Choroid plexus epithelial cell (primary cell): ENCODE measurements at regions not wholly inside any gene's neighbourhood (a gene's known extent, or its start where the extent isn't known, plus 50 kb on each side); places are given as distances from the start of the nearest gene placed in this dataset.
"Not testable (repeated sequence)": the region's sequence is repeated elsewhere in the genome, so short reads cannot be mapped to it uniquely, and the experiment has no call there.

Experiments used
- DNase-seq: peaks from one replicate; pipeline ENCODE4 v3.0.0-alpha.2; 2010; ENCODE audit warnings: low read depth
- H3K4me3 ChIP-seq: 2 replicates; pipeline ENCODE4 v1.5.1; 2011; ENCODE audit warnings: low read depth, mild to moderate bottlenecking, control low read depth, low read length, moderate library complexity
- TF ChIP-seq, protein P1 (sequence below): conservative IDR thresholded peaks from 2 replicates; pipeline ENCODE4 v1.5.1; 2011; ENCODE audit warnings: low read depth, mild to moderate bottlenecking, control low read depth, inconsistent platforms, low read length, moderate library complexity

GRCh38 chr9:91512235-91512634 is 88.6 kb upstream of the NFIL3 start:
- not testable (repeated sequence) for DNase-seq, H3K4me3 ChIP-seq

DNA sequence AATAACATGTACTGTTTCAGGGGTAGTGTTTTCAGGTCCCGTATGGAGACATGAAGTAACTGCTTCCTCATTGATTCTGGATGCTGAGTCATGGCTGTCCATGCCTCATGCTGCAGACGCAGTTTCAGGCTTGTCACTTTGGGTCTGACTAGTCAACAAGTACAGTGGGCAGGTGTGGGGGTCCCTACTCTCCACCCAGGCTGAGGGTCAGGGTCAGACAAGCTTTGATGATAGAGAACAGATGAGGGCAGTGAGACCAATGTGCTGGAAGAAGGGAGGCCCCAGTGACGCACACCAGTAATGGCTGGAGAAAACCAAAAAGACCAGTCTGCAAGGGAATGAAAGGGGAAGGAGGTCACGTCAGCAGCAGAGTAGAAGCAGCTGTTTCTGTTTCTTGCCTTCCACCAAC is 80.0 kb upstream of the NFIL3 start:
- no peak overlapping the region for H3K4me3 ChIP-seq
- no peak for DNase-seq
- TF ChIP-seq, protein P1, sequence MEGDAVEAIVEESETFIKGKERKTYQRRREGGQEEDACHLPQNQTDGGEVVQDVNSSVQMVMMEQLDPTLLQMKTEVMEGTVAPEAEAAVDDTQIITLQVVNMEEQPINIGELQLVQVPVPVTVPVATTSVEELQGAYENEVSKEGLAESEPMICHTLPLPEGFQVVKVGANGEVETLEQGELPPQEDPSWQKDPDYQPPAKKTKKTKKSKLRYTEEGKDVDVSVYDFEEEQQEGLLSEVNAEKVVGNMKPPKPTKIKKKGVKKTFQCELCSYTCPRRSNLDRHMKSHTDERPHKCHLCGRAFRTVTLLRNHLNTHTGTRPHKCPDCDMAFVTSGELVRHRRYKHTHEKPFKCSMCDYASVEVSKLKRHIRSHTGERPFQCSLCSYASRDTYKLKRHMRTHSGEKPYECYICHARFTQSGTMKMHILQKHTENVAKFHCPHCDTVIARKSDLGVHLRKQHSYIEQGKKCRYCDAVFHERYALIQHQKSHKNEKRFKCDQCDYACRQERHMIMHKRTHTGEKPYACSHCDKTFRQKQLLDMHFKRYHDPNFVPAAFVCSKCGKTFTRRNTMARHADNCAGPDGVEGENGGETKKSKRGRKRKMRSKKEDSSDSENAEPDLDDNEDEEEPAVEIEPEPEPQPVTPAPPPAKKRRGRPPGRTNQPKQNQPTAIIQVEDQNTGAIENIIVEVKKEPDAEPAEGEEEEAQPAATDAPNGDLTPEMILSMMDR: no peak

DNA sequence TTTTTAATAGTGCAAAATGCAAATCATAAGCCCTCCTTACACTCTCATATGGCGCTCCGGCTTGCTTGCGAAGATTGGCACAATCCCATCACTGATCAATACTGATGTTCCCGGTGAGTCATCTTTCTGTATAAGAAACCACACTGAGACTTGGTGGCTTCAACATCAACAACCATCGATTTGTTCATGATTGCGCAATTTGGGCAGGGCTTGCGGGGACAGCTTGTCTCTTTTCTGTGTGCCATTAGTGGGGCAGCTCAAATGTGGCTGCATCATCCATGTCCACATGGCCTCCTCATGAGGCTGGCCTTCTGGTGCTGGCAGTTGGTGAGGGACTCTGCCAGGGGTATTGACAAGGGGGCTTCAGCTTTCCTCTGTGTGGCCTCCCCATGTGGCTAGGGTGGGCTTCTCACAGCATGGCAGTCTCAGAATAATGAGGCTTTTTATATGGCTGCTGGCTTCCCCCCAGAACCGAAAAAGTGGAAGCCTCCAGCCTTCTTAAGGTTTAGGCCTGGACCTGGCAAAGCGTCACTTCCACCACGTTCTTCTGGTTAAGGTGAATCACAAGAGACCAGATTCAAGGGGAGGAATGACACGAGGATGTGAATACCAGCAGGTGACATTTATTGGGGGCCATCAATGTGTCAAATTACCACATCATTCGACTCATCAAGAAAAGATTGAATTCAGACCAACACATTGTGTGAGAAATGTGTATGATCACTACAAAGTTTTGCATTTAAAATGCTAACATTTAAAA is 79.5 kb upstream of the NFIL3 start:
- TF ChIP-seq, protein P1: no peak
- DNase-seq: no peak
- H3K4me3 ChIP-seq: no peak overlapping the region

DNA sequence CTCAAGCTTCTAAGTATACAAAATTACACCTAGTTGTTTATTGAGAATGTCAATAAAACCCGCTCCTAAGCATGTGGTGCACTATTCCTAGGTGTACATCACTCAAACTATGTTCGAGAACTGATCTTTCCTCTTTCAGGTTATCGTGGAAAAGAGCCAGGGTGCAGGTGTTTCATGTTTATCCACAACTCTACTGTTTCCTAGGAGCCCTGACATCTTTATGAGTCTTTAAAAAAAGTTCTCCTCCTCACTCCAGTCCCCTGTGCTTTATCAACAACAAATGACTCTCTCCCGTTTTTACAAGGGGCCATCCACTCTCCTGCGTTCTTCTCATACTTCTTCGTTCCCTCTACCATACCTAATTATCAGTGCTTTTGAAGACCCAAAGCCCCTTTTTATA is 78.8 kb upstream of the NFIL3 start:
- no peak for DNase-seq
- TF ChIP-seq, protein P1: no peak
- H3K4me3 ChIP-seq: no peak overlapping the region

- TF ChIP-seq, protein P1: no peak
- peak; percentile 93 for DNase-seq
- peak overlapping the region; percentile 17 for H3K4me3 ChIP-seq
These were observed 76.9 kb upstream of the NFIL3 start for GRCh38 chr9:91500509-91501014.

DNA sequence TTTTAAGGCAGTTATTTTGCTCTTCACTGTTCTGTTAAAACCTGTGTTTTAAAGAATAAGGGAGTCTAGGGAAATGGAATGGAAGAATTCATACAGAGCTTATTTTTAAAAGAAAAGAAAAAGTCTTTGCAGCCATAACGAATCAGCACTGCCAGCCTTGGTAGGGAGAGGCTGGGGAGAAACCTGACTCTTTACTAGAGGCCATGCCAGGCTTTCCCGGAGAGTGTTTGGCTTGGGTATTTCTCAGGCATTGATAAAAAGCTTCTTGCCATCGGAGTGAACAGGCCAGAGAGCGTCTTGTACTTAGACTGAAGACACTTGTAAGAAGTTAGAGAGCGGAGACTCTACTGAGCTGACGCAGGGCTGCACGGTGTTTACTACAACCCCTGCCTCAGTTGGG is 72.7 kb upstream of the NFIL3 start:
- DNase-seq: no peak
- H3K4me3 ChIP-seq: no peak overlapping the region
- TF ChIP-seq, protein P1: no peak

- TF ChIP-seq, protein P1: no peak
- peak; percentile 97 for DNase-seq
- no peak overlapping the region for H3K4me3 ChIP-seq
These were observed 71.8 kb upstream of the NFIL3 start for GRCh38 chr9:91495450-91495849.
